GM12892 (cell line): ENCODE measurements at regions not wholly inside any gene's neighbourhood (a gene's known extent, or its start where the extent isn't known, plus 50 kb on each side); places are given as distances from the start of the nearest gene placed in this dataset.

Experiments
- DNase-seq: peaks from one replicate; pipeline ENCODE4 v3.0.0; 2011; ENCODE audit not compliant: insufficient read length
- FAIRE-seq: peaks from 2 replicates; lab custom pipeline; 2011; peaks lifted over from hg19 to GRCh38; lab: Jason Lieb, UNC
- POLR2A ChIP-seq: IDR thresholded peaks from 2 replicates; pipeline ENCODE4 v1.6.1; 2011; ENCODE audit warnings: low read depth, low read length, control low read depth
- POLR2AphosphoS5 ChIP-seq: IDR thresholded peaks from 2 replicates; pipeline ENCODE4 v1.6.1; 2011; ENCODE audit warnings: low read depth, low read length, control low read depth
- TAF1 ChIP-seq: IDR thresholded peaks from 2 replicates; pipeline ENCODE4 v1.6.1; 2011; ENCODE audit warnings: low read depth, mild to moderate bottlenecking, control low read depth, low read length, borderline replicate concordance

- TF ChIP-seq POLR2A (no peak), TAF1 (no peak), POLR2AphosphoS5 (no peak)
- FAIRE-seq (no peak), DNase-seq (no peak)
Observed at GRCh38 chr1:201599548-201599947, 60.6 kb downstream of the NAV1 start.

GRCh38 chr1:201602413-201603265, 63.7 kb downstream of the NAV1 start:
- no peak for FAIRE-seq
- DNase-seq, result no peak
- TF ChIP-seq POLR2A, result no peak
- TF ChIP-seq TAF1, result no peak
- TF ChIP-seq POLR2AphosphoS5, result no peak

- TF ChIP-seq POLR2A, result no peak
- TF ChIP-seq TAF1, result no peak
- no peak for TF ChIP-seq POLR2AphosphoS5
- DNase-seq (no peak), FAIRE-seq (no peak)
Observed at GRCh38 chr1:201603613-201604232, 64.8 kb downstream of the NAV1 start.

GRCh38 chr1:201605385-201606010, 66.6 kb downstream of the NAV1 start:
- FAIRE-seq (no peak), DNase-seq (no peak)

GRCh38 chr1:201606096-201606495, 67.2 kb downstream of the NAV1 start:
- FAIRE-seq, result no peak
- no peak for TF ChIP-seq POLR2AphosphoS5
- no peak for TF ChIP-seq POLR2A
- TF ChIP-seq TAF1, result no peak
- no peak for DNase-seq

More at GRCh38 chr1:201605385-201606010, 66.6 kb downstream of the NAV1 start:
- no peak for TF ChIP-seq TAF1
- no peak for TF ChIP-seq POLR2AphosphoS5
- no peak for TF ChIP-seq POLR2A

- FAIRE-seq, result no peak
- DNase-seq, result no peak
- TF ChIP-seq POLR2AphosphoS5 (no peak), TAF1 (no peak), POLR2A (no peak)
Observed at GRCh38 chr1:201606623-201607022, 67.7 kb downstream of the NAV1 start.

GRCh38 chr1:201608635-201609395, 69.9 kb downstream of the NAV1 start:
- FAIRE-seq (no peak), DNase-seq (no peak)
- no peak for TF ChIP-seq POLR2A
- no peak for TF ChIP-seq TAF1
- no peak for TF ChIP-seq POLR2AphosphoS5

- no peak for FAIRE-seq
- DNase-seq, result no peak
- TF ChIP-seq POLR2AphosphoS5, result no peak
Observed at GRCh38 chr1:201609661-201610318, 70.9 kb downstream of the NAV1 start.

- DNase-seq (no peak), FAIRE-seq (no peak)
- TF ChIP-seq POLR2AphosphoS5 (no peak), POLR2A (no peak), TAF1 (no peak)
Observed at GRCh38 chr1:201610858-201611257, 71.9 kb downstream of the NAV1 start.

GRCh38 chr1:201612645-201613044, 73.7 kb downstream of the NAV1 start:
- TF ChIP-seq POLR2A (no peak), TAF1 (no peak), POLR2AphosphoS5 (no peak)
- FAIRE-seq (no peak), DNase-seq (no peak)
